ENCODE measurements at regions not wholly inside any gene's neighbourhood (a gene's known extent, or its start where the extent isn't known, plus 50 kb on each side); places are given as distances from the start of the nearest gene placed in this dataset.

- Histone ChIP-seq H3K23ac (ENCODE audit: low read length in 2 of 2) (no peak overlapping the region), H3K18ac (ENCODE audit: low read depth in 1 of 2, low read length in 2 of 2) (peak overlapping the region in 1 of 2 experiments; percentile 25), H4K91ac (ENCODE audit: low read length) (no peak overlapping the region), H3K4me2 (ENCODE audit: low read length, poor library complexity, severe bottlenecking) (no peak overlapping the region), H3K4me3 (ENCODE audit: insufficient read depth in 1 of 2, low read depth in 1 of 2, low read length in 2 of 2) (no peak overlapping the region), H2BK5ac (ENCODE audit: low read depth, low read length, poor library complexity, severe bottlenecking) (no peak overlapping the region), H3K36me3 (ENCODE audit: control insufficient read depth in 1 of 2, insufficient read depth in 2 of 2, low read depth in 1 of 2, low read length in 2 of 2) (no peaks in the 10 kb centered on the region), H4K8ac (ENCODE audit: low read length) (no peak overlapping the region), H2BK15ac (ENCODE audit: low read depth, poor library complexity, severe bottlenecking) (no peak overlapping the region), H3K79me1 (replicated peaks; ENCODE audit: low read length, poor library complexity, severe bottlenecking) (no peaks in the 10 kb centered on the region), H3K14ac (ENCODE audit: low read length in 2 of 2) (no peak overlapping the region), H2AFZ (ENCODE audit: low read depth, low read length) (no peak overlapping the region), H3K9me3 (ENCODE audit: control insufficient read depth, low read length) (no peaks in the 10 kb centered on the region), H3K4me1 (ENCODE audit: control insufficient read depth, insufficient read depth, low read depth, low read length) (peaks cover 3% of the 10 kb centered on the region), H2BK12ac (ENCODE audit: low read length in 2 of 2) (peak overlapping the region in 1 of 2 experiments; percentile 46), H3K4ac (ENCODE audit: low read depth in 1 of 2, low read length in 2 of 2) (no peak overlapping the region), H3K27me3 (ENCODE audit: control insufficient read depth in 1 of 2, insufficient read depth in 1 of 2, low read length in 2 of 2) (no peaks in the 10 kb centered on the region), H3K27ac (ENCODE audit: low read length, poor library complexity, severe bottlenecking) (no peak overlapping the region), H3K9ac (ENCODE audit: low read length) (no peak overlapping the region), H2AK5ac (ENCODE audit: low read length, severe bottlenecking) (no peak overlapping the region), H2BK120ac (ENCODE audit: low read depth, low read length) (no peak overlapping the region)
- 97% methylated on average over 4 of the region's 4 CpGs for WGBS
- DNase-seq = no peak
These were observed 210.0 kb downstream of the SEC61B start for GRCh38 chr9:99432075-99432474.

GRCh38 chr9:99433095-99433494 lies 211.0 kb downstream of the SEC61B start:
- H3K23ac ChIP-seq (ENCODE audit: low read length in 2 of 2) = no peak overlapping the region
- H3K27me3 ChIP-seq (ENCODE audit: control insufficient read depth in 1 of 2, insufficient read depth in 1 of 2, low read length in 2 of 2) = no peaks in the 10 kb centered on the region
- H3K9me3 ChIP-seq (ENCODE audit: control insufficient read depth, low read length) = no peaks in the 10 kb centered on the region
- no peak overlapping the region for H3K9ac ChIP-seq (ENCODE audit: low read length)
- H3K36me3 ChIP-seq (ENCODE audit: control insufficient read depth in 1 of 2, insufficient read depth in 2 of 2, low read depth in 1 of 2, low read length in 2 of 2) = no peaks in the 10 kb centered on the region
- H2BK15ac ChIP-seq (ENCODE audit: low read depth, poor library complexity, severe bottlenecking) = no peak overlapping the region
- no peak overlapping the region for H4K91ac ChIP-seq (ENCODE audit: low read length)
- no peak overlapping the region for H2AFZ ChIP-seq (ENCODE audit: low read depth, low read length)
- no peak overlapping the region for H4K8ac ChIP-seq (ENCODE audit: low read length)
- H3K27ac ChIP-seq (ENCODE audit: low read length, poor library complexity, severe bottlenecking) = no peak overlapping the region
- H3K4me2 ChIP-seq (ENCODE audit: low read length, poor library complexity, severe bottlenecking) = no peak overlapping the region
- WGBS = 55% methylated on average over 4 of the region's 4 CpGs
- H3K18ac ChIP-seq (ENCODE audit: low read depth in 1 of 2, low read length in 2 of 2) = peak overlapping the region in 1 of 2 experiments; percentile 67
- peak; percentile 34 for DNase-seq
- no peaks in the 10 kb centered on the region for H3K79me1 ChIP-seq (replicated peaks; ENCODE audit: low read length, poor library complexity, severe bottlenecking)
- H3K14ac ChIP-seq (ENCODE audit: low read length in 2 of 2) = no peak overlapping the region
- peak overlapping the region; percentile 33 to 59 for H2BK12ac ChIP-seq (ENCODE audit: low read length in 2 of 2)
- H2BK5ac ChIP-seq (ENCODE audit: low read depth, low read length, poor library complexity, severe bottlenecking) = no peak overlapping the region
- H2AK5ac ChIP-seq (ENCODE audit: low read length, severe bottlenecking) = no peak overlapping the region
- peaks cover 3% of the 10 kb centered on the region for H3K4me1 ChIP-seq (ENCODE audit: control insufficient read depth, insufficient read depth, low read depth, low read length)
- no peak overlapping the region for H2BK120ac ChIP-seq (ENCODE audit: low read depth, low read length)
- no peak overlapping the region for H3K4me3 ChIP-seq (ENCODE audit: insufficient read depth in 1 of 2, low read depth in 1 of 2, low read length in 2 of 2)
- H3K4ac ChIP-seq (ENCODE audit: low read depth in 1 of 2, low read length in 2 of 2) = peak overlapping the region in 1 of 2 experiments; percentile 19

- H3K4ac ChIP-seq (ENCODE audit: low read depth in 1 of 2, low read length in 2 of 2) = peak overlapping the region in 1 of 2 experiments; percentile 19
- no peak overlapping the region for H4K91ac ChIP-seq (ENCODE audit: low read length)
- no peak overlapping the region for H2AFZ ChIP-seq (ENCODE audit: low read depth, low read length)
- no peak overlapping the region for H2BK120ac ChIP-seq (ENCODE audit: low read depth, low read length)
- H2BK15ac ChIP-seq (ENCODE audit: low read depth, poor library complexity, severe bottlenecking) = no peak overlapping the region
- no peaks in the 10 kb centered on the region for H3K79me1 ChIP-seq (replicated peaks; ENCODE audit: low read length, poor library complexity, severe bottlenecking)
- peaks cover 3% of the 10 kb centered on the region for H3K4me1 ChIP-seq (ENCODE audit: control insufficient read depth, insufficient read depth, low read depth, low read length)
- no peak overlapping the region for H3K27ac ChIP-seq (ENCODE audit: low read length, poor library complexity, severe bottlenecking)
- H4K8ac ChIP-seq (ENCODE audit: low read length) = peak overlapping the region; percentile 55
- no peak overlapping the region for H3K23ac ChIP-seq (ENCODE audit: low read length in 2 of 2)
- DNase-seq = peak; percentile 95
- no peak overlapping the region for H2BK5ac ChIP-seq (ENCODE audit: low read depth, low read length, poor library complexity, severe bottlenecking)
- WGBS = 4% methylated on average over 3 of the region's 3 CpGs
- H3K36me3 ChIP-seq (ENCODE audit: control insufficient read depth in 1 of 2, insufficient read depth in 2 of 2, low read depth in 1 of 2, low read length in 2 of 2) = no peaks in the 10 kb centered on the region
- H3K4me3 ChIP-seq (ENCODE audit: insufficient read depth in 1 of 2, low read depth in 1 of 2, low read length in 2 of 2) = no peak overlapping the region
- no peak overlapping the region for H2BK12ac ChIP-seq (ENCODE audit: low read length in 2 of 2)
- no peaks in the 10 kb centered on the region for H3K9me3 ChIP-seq (ENCODE audit: control insufficient read depth, low read length)
- H3K4me2 ChIP-seq (ENCODE audit: low read length, poor library complexity, severe bottlenecking) = no peak overlapping the region
- H3K9ac ChIP-seq (ENCODE audit: low read length) = peak overlapping the region; percentile 44
- peak overlapping the region in 1 of 2 experiments; percentile 67 for H3K18ac ChIP-seq (ENCODE audit: low read depth in 1 of 2, low read length in 2 of 2)
- H3K27me3 ChIP-seq (ENCODE audit: control insufficient read depth in 1 of 2, insufficient read depth in 1 of 2, low read length in 2 of 2) = no peaks in the 10 kb centered on the region
- no peak overlapping the region for H2AK5ac ChIP-seq (ENCODE audit: low read length, severe bottlenecking)
- no peak overlapping the region for H3K14ac ChIP-seq (ENCODE audit: low read length in 2 of 2)
These were observed 211.5 kb downstream of the SEC61B start for GRCh38 chr9:99433555-99433954.

DNA sequence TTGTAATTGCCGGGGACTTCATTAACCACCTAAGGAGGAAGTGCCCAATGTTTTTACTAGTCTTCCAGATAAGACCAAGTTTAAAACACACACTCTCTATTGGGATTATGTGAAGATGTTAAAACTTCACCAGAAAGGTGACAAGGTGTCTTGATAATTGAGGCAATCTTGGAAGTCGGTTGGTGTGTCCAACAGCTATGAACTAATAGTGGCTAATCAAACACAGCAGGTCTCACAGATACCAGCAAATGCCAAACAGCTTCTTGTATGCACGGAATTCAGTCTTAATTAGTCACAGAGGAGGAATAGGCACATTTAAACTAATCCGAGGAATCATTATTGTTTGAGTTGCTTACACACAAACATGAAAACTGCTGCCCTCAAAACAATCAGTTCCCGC lies 214.5 kb downstream of the SEC61B start:
- no peak overlapping the region for H2BK15ac ChIP-seq (ENCODE audit: low read depth, poor library complexity, severe bottlenecking)
- no peak overlapping the region for H3K14ac ChIP-seq (ENCODE audit: low read length in 2 of 2)
- no peak overlapping the region for H2AK5ac ChIP-seq (ENCODE audit: low read length, severe bottlenecking)
- H3K23ac ChIP-seq (ENCODE audit: low read length in 2 of 2) = no peak overlapping the region
- WGBS = 98% methylated on average over 3 of the region's 5 CpGs
- H2BK5ac ChIP-seq (ENCODE audit: low read depth, low read length, poor library complexity, severe bottlenecking) = no peak overlapping the region
- no peaks in the 10 kb centered on the region for H3K79me1 ChIP-seq (replicated peaks; ENCODE audit: low read length, poor library complexity, severe bottlenecking)
- H2AFZ ChIP-seq (ENCODE audit: low read depth, low read length) = no peak overlapping the region
- H3K4me1 ChIP-seq (ENCODE audit: control insufficient read depth, insufficient read depth, low read depth, low read length) = peaks cover 3% of the 10 kb centered on the region
- H3K18ac ChIP-seq (ENCODE audit: low read depth in 1 of 2, low read length in 2 of 2) = no peak overlapping the region
- no peak overlapping the region for H4K91ac ChIP-seq (ENCODE audit: low read length)
- no peak overlapping the region for H2BK12ac ChIP-seq (ENCODE audit: low read length in 2 of 2)
- H3K4ac ChIP-seq (ENCODE audit: low read depth in 1 of 2, low read length in 2 of 2) = no peak overlapping the region
- H4K8ac ChIP-seq (ENCODE audit: low read length) = no peak overlapping the region
- no peak overlapping the region for H3K4me3 ChIP-seq (ENCODE audit: insufficient read depth in 1 of 2, low read depth in 1 of 2, low read length in 2 of 2)
- no peak overlapping the region for H3K9ac ChIP-seq (ENCODE audit: low read length)
- no peaks in the 10 kb centered on the region for H3K36me3 ChIP-seq (ENCODE audit: control insufficient read depth in 1 of 2, insufficient read depth in 2 of 2, low read depth in 1 of 2, low read length in 2 of 2)
- no peak overlapping the region for H3K4me2 ChIP-seq (ENCODE audit: low read length, poor library complexity, severe bottlenecking)
- H3K27me3 ChIP-seq (ENCODE audit: control insufficient read depth in 1 of 2, insufficient read depth in 1 of 2, low read length in 2 of 2) = no peaks in the 10 kb centered on the region
- no peak overlapping the region for H2BK120ac ChIP-seq (ENCODE audit: low read depth, low read length)
- H3K9me3 ChIP-seq (ENCODE audit: control insufficient read depth, low read length) = no peaks in the 10 kb centered on the region
- DNase-seq = no peak
- no peak overlapping the region for H3K27ac ChIP-seq (ENCODE audit: low read length, poor library complexity, severe bottlenecking)

Measured in mesenchymal stem cell (in vitro differentiated cells and primary cell).